HG03039 (cell line): ENCODE measurements at regions not wholly inside any gene's neighbourhood (a gene's known extent, or its start where the extent isn't known, plus 50 kb on each side); places are given as distances from the start of the nearest gene placed in this dataset.
A peak's percentile ranks its signal among the peaks of the same experiment; 100 is the strongest.
"Not testable (repeated sequence)": the region's sequence is repeated elsewhere in the genome, so short reads cannot be mapped to it uniquely, and the experiment has no call there.

Source experiments
- ATAC-seq: cut with Tn5 transposase; IDR thresholded peaks from one replicate; pipeline ENCODE4 v1.9.1; 2021; ENCODE audit warnings: mild to moderate bottlenecking, moderate library complexity; ENCODE audit not compliant: unreplicated experiment

- no peak for ATAC-seq
Measured at GRCh38 chr12:129959889-129960288, 56.1 kb upstream of the TMEM132D start.

DNA sequence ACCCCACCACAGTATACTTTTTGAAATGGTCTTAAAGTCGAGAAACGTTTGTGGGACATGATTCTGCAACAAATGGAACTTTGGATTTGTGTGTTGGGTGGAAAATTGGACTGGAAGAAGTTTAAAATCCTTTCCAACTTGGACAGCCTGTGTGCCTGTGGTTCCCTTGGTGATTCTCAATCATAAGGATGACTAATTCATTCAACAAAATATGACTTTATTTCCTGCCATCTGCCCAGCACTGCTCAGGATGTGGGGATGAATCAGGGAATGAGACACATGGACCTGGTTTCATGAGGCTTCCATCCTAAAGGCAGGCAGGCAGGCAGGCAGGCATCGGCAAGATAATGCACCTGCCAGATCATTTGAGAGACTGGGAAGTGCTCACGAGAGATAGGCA, 57.3 kb upstream of the TMEM132D start:
- no peak for ATAC-seq

DNA sequence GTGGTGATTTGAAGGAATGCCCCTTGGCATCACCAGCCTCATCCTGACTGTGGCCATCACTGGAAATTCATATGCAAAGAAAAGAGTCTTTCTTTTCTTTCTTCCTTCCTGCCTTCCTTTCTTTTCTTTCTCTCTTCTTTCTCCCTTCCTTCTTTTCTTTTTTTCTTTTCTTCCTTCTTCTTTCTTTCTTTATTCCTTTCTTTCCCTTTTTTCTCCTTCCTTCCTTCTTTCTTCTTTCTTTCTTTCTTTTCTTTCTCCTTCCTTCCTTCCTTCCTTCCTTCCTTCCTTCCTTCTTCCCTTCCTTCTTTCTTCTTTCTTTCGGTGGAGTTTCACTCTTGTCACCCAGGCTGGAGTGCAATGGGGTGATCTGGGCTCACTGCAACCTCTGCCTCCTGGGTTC, 58.0 kb upstream of the TMEM132D start:
- ATAC-seq, result no peak

DNA sequence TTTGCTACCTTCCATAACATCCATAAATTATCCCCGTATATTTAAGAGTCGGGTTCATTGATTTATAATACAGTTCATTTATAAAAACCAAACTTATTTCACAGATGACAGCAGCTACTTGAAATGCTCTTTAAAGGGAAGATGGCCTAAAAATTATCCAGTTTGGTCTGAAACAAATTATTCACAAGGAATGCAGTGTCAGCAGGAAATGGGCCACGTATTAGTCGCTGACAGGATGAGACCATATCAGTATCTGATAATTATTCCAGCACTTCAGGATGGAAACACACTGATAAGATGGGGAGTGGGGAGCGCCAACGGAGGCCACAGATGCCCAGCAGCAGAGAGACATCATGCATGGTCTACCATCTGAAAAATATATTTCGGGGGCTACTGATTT, 60.5 kb upstream of the TMEM132D start:
- no peak for ATAC-seq

DNA sequence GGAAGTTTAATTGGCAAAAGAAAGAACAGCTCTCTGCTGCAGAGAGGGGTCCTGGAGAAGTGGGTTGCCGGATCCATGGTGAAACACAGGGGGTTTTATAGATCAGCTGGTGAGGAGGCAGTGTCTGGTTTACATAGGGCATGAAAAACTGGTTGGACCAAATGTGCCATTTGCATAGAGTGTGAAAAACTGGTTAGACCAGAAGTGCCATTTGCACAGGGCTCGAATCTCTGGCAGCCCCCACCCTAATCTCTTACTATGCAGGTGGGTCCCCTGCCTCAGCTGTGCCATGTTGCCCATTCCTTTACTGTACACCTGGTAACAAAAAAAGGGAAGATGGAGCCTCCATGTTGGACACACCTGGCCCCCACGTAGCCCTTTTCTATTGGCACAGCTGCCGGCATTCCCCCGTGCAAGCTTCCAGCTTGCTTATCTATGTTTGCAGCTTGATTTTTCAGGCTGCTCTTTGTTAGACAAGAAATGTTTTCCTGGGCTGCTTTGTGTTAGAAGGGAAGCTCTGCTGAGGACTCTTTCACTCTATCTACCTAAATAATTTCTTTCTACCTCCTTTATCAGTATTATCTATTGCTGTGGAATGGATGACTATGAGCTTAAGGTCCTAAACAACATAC, 61.1 kb upstream of the TMEM132D start:
- no peak for ATAC-seq

GRCh38 chr12:129966146-129966995, 62.5 kb upstream of the TMEM132D start:
- ATAC-seq, result no peak

GRCh38 chr12:129971721-129972120, 67.9 kb upstream of the TMEM132D start:
- no peak for ATAC-seq

GRCh38 chr12:129973236-129973961, 69.6 kb upstream of the TMEM132D start:
- ATAC-seq, result no peak

GRCh38 chr12:129984106-129984505, 80.3 kb upstream of the TMEM132D start:
- ATAC-seq, result no peak

DNA sequence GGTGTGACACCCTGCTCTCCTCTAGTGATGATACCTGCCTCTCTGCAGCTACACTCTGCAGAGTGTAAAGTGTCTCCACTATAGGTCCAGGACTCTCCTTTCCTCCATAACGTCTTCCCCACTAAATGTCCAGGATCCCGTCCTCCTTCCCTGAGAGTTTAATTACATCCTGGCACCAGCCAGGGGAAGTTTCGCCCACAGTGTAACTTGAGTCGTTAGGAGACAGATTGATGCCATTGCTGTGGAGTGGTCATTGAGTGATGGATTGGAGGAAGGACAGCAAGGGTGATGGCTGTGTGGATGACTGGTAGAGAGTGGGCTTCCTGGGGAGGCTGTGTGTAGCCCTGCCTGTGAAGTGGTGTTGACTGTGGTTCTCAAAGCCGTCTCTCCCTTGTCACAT, 84.0 kb upstream of the TMEM132D start:
- no peak for ATAC-seq

- ATAC-seq, result no peak
Measured at GRCh38 chr12:129994634-129995033, 90.8 kb upstream of the TMEM132D start.

- ATAC-seq, result no peak
Measured at GRCh38 chr12:129997239-129997638, 93.4 kb upstream of the TMEM132D start.

DNA sequence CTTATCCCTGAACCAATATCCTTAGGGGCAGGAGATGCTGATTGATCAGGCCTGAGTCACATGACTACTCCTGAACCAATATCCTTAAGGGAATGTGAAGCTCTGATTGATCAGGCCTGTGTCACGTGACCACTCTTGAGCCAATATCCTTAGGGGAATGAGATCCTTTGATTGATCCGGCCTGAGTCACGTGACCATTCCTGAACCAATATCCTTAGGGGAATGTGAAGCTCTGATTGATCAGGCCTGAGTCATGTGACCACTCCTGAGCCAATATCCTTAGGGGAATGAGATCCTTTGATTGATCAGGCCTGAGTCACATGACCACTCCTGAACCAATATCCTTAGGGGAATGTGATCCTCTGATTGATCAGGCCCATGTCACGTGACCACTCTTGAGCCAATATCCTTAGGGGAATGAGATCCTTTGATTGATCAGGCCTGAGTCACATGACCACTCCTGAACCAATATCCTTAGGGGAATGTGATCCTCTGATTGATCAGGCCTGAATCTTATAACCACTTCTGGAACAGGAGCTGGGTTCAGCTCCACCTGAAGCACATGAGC, 100.6 kb upstream of the TMEM132D start:
- ATAC-seq, result not testable (repeated sequence)

GRCh38 chr12:130007771-130008170, 103.9 kb upstream of the TMEM132D start:
- no peak for ATAC-seq

DNA sequence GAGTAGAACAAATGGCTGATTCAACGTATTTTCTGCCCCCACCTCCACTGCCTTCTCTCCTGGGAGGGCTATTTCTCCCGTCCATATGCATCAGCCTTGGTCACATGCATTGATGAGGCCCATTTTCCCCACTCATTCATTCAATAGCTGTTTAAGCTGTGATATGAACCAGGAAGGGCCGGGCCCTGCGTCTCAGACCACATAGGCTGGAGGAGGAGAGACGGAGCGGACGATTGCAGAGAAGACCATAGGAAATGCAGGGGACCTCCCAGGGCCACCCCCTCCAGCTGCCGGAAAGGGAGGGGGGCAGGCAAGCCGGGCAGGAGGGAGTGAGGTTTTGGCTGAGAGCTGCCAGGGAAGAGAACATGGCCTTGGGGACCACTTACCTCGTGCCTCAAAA, 104.4 kb upstream of the TMEM132D start:
- no peak for ATAC-seq

DNA sequence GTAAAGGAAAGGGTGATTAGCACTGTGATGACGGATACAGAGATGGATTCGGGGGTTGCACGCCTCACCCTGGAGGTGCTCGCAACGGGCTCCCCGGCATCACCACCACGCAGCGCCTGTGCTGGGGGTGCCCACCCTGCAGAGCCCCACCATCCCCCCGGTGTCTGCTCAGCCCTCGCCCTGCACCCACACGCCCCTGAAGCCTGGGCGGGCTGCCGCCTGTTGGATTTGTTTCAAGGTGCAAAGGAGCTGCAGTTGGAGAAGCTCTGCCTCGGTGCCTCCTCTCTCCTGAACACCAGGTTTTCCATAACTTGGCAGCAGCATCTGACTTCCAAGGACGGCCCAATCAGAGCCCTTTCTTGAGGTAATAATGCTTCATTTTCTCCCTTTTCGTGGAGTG, 106.1 kb upstream of the TMEM132D start:
- ATAC-seq, result no peak

DNA sequence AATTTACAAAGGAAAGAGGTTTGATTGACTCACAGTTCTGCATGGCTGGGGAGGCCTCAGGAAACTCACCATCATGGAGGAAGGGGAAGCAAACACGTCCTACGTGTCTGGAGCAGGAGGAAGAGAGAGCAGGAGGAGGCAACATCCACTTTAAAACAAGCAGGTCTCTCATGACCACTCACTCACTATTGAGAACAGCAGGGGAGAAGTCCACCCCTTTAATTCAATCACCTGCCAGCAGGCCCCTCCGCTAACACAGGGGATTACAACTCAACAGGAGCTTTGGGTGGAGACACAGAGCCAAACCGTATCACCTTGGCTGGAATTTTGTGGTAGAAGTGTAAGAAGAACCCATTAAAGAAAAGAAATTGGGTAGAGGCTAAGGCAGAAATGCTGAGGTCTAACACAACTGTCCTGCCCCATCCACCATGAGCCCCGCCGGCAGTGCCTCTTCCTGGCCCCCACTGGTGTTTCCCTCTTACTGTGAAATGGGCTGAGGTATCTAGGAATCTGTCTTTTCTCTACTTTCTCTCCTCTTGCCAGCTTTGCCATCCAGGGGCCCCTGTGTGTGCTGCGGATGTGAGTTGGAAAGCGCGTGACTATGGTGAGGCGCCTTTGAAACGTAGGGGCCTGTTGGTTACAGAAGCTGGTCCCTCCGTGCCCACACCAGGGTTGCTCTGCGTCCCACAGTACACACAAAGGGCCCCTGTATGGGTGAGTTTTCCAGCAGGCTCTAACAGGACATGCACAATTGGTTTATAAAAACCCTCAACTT, 108.0 kb upstream of the TMEM132D start:
- no peak for ATAC-seq

- peak; percentile 49 for ATAC-seq
Measured at GRCh38 chr12:130013771-130014484, 110.1 kb upstream of the TMEM132D start.

DNA sequence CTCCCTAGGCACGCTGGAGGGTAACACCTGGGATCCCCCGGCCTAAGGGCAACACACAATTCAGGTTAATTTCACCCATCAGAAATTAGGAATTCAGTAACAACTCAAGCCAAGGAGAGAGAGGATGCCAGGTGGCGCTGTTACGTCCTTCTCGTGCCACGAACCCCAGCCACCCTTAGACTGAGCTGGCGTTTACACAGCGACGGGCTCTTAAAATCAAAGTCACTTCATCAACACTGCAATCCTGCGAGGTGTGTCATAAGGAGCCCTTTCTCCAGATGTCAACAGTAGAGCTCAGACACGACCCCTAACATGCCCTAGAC, 110.6 kb upstream of the TMEM132D start:
- ATAC-seq, result no peak

GRCh38 chr12:130016194-130016593, 112.4 kb upstream of the TMEM132D start:
- no peak for ATAC-seq
